ENCODE measurements at regions not wholly inside any gene's neighbourhood (a gene's known extent, or its start where the extent isn't known, plus 50 kb on each side); places are given as distances from the start of the nearest gene placed in this dataset.
"Not testable (repeated sequence)": the region's sequence is repeated elsewhere in the genome, so short reads cannot be mapped to it uniquely, and the experiment has no call there.

- Mint-ChIP-seq H3K27me3 (no peaks in the 10 kb centered on the region), H3K4me1 (no peaks in the 10 kb centered on the region), H3K27ac (no peak overlapping the region), H3K9me3 (ENCODE audit: insufficient read depth) (peaks cover 10% of the 10 kb centered on the region), H3K4me3 (no peak overlapping the region)
- DNase-seq (no peak), ATAC-seq (ENCODE audit: low read depth) (no peak)
- Histone ChIP-seq H3K27me3 (replicated peaks in 1 of 4; ENCODE audit: control extremely low read depth in 1 of 4, control insufficient read depth in 3 of 4, insufficient read depth in 4 of 4, low read length in 3 of 4) (no peaks in the 10 kb centered on the region), H4K20me1 (ENCODE audit: control insufficient read depth, insufficient read depth, low read length, poor library complexity, severe bottlenecking) (no peaks in the 10 kb centered on the region), H3K4me2 (replicated peaks; ENCODE audit: low read depth, low read length, poor library complexity, severe bottlenecking) (no peak overlapping the region), H3K27ac (ENCODE audit: low read length in 2 of 2) (no peak overlapping the region), H3K4me3 (ENCODE audit: control extremely low read depth in 1 of 5, extremely low read depth in 1 of 5, insufficient read depth in 1 of 5, low read depth in 2 of 5, low read length in 4 of 5) (no peak overlapping the region), H3K4me1 (ENCODE audit: control insufficient read depth in 2 of 2, insufficient read depth in 2 of 2, low read length in 2 of 2) (no peaks in the 10 kb centered on the region), H3K36me3 (replicated peaks in 1 of 2; ENCODE audit: control extremely low read depth in 1 of 2, control insufficient read depth in 1 of 2, extremely low read depth in 1 of 2, insufficient read depth in 2 of 2, low read length in 1 of 2) (no peaks in the 10 kb centered on the region), H3K79me2 (ENCODE audit: control insufficient read depth, insufficient read depth, low read length) (no peaks in the 10 kb centered on the region), H3K9ac (ENCODE audit: low read length) (no peak overlapping the region), H3K9me3 (ENCODE audit: control extremely low read depth in 1 of 3, control insufficient read depth in 2 of 3, insufficient read depth in 1 of 3, low read length in 2 of 3) (peaks cover 0 to 8% (median 3%) of the 10 kb centered on the region in 3 donors), H2AFZ (ENCODE audit: insufficient read depth, low read depth, low read length, poor library complexity, severe bottlenecking) (no peak overlapping the region)
- TF ChIP-seq EZH2 (IDR thresholded peaks at IDR 0.05; ENCODE audit: borderline replicate concordance, insufficient read depth, low read depth, low read length, poor library complexity, severe bottlenecking): no peak
- POLR2A ChIA-PET: no interaction called here
- 72% methylated on average over 3 of the region's 3 CpGs for WGBS (ENCODE audit: insufficient coverage)
- intact Hi-C loops (cut with micrococcal nuclease): no loop called here
- CTCF ChIA-PET: no interaction called here
Measured at GRCh38 chr5:100108883-100109282, 426.3 kb upstream of the FAM174A start.

DNA sequence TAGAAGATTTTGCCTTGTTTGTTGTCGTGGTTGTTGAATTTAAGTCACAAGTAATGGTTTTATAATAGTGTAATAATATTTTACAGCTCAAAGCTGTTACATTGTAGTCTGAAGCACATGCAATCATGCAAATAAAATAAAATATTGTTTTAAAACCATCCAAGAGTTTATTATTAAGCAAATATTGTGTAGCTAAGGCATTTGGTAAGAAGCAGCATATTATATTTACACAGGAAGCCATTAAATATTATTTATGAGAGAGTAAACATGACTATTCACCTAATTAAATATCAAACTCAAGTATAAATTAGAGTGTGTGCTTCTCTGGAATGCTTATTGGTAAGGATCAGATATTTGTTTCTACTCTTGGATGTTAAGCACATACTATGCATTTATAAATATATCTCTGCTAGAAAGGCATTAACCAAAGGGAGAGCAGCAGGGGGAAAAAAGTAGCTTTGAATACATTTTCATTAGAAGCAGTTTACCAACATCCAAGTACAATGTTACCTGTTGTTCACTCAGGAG is 431.5 kb upstream of the FAM174A start:
- H3K27me3 Mint-ChIP-seq; H3K4me2 ChIP-seq (replicated peaks; ENCODE audit: low read depth, low read length, poor library complexity, severe bottlenecking); POLR2A ChIA-PET; H3K27ac Mint-ChIP-seq; H3K79me2 ChIP-seq (ENCODE audit: control insufficient read depth, insufficient read depth, low read length); H3K9ac ChIP-seq (ENCODE audit: low read length); DNase-seq; ATAC-seq (ENCODE audit: low read depth); H3K9me3 Mint-ChIP-seq (ENCODE audit: insufficient read depth); H3K9me3 ChIP-seq (ENCODE audit: control extremely low read depth in 1 of 3, control insufficient read depth in 2 of 3, insufficient read depth in 1 of 3, low read length in 2 of 3); H3K4me3 Mint-ChIP-seq; CTCF ChIA-PET; H4K20me1 ChIP-seq (ENCODE audit: control insufficient read depth, insufficient read depth, low read length, poor library complexity, severe bottlenecking); H3K4me1 Mint-ChIP-seq; H3K4me1 ChIP-seq (ENCODE audit: control insufficient read depth in 2 of 2, insufficient read depth in 2 of 2, low read length in 2 of 2); intact Hi-C loops (cut with micrococcal nuclease); H3K27ac ChIP-seq (ENCODE audit: low read length in 2 of 2); H3K27me3 ChIP-seq (replicated peaks in 1 of 4; ENCODE audit: control extremely low read depth in 1 of 4, control insufficient read depth in 3 of 4, insufficient read depth in 4 of 4, low read length in 3 of 4); H2AFZ ChIP-seq (ENCODE audit: insufficient read depth, low read depth, low read length, poor library complexity, severe bottlenecking); H3K4me3 ChIP-seq (ENCODE audit: control extremely low read depth in 1 of 5, extremely low read depth in 1 of 5, insufficient read depth in 1 of 5, low read depth in 2 of 5, low read length in 4 of 5); H3K36me3 ChIP-seq (replicated peaks in 1 of 2; ENCODE audit: control extremely low read depth in 1 of 2, control insufficient read depth in 1 of 2, extremely low read depth in 1 of 2, insufficient read depth in 2 of 2, low read length in 1 of 2): not testable (repeated sequence)
- WGBS (ENCODE audit: insufficient coverage): no CpG with 5 or more reads among the region's 1 CpG

DNA sequence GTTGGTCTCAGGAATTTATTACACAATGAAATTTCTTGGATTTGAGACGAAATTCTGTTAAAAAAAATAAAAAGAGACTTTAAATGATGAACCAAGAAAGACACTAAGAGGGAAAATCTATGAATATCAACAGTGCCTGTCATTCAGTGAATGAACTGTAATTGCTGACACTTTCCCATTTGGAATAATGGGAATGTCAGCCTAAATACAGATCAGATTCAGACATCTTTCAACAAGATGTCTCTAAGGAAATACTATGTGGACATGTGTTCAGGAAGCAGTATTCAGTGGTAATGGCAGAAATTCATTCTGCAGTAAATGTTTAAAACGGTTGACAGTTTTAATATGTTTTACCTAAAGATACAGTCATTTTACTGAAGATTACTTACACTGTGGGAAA is 433.7 kb upstream of the FAM174A start:
- H3K9me3 Mint-ChIP-seq (ENCODE audit: insufficient read depth); H3K4me2 ChIP-seq (replicated peaks; ENCODE audit: low read depth, low read length, poor library complexity, severe bottlenecking); H3K4me3 Mint-ChIP-seq; H3K27ac Mint-ChIP-seq; H3K9me3 ChIP-seq (ENCODE audit: control extremely low read depth in 1 of 3, control insufficient read depth in 2 of 3, insufficient read depth in 1 of 3, low read length in 2 of 3); H4K20me1 ChIP-seq (ENCODE audit: control insufficient read depth, insufficient read depth, low read length, poor library complexity, severe bottlenecking); H3K4me1 Mint-ChIP-seq; H3K4me1 ChIP-seq (ENCODE audit: control insufficient read depth in 2 of 2, insufficient read depth in 2 of 2, low read length in 2 of 2); H2AFZ ChIP-seq (ENCODE audit: insufficient read depth, low read depth, low read length, poor library complexity, severe bottlenecking); POLR2A ChIA-PET; H3K4me3 ChIP-seq (ENCODE audit: control extremely low read depth in 1 of 5, extremely low read depth in 1 of 5, insufficient read depth in 1 of 5, low read depth in 2 of 5, low read length in 4 of 5); H3K9ac ChIP-seq (ENCODE audit: low read length); H3K36me3 ChIP-seq (replicated peaks in 1 of 2; ENCODE audit: control extremely low read depth in 1 of 2, control insufficient read depth in 1 of 2, extremely low read depth in 1 of 2, insufficient read depth in 2 of 2, low read length in 1 of 2); ATAC-seq (ENCODE audit: low read depth); CTCF ChIA-PET; H3K79me2 ChIP-seq (ENCODE audit: control insufficient read depth, insufficient read depth, low read length); H3K27me3 ChIP-seq (replicated peaks in 1 of 4; ENCODE audit: control extremely low read depth in 1 of 4, control insufficient read depth in 3 of 4, insufficient read depth in 4 of 4, low read length in 3 of 4); H3K27ac ChIP-seq (ENCODE audit: low read length in 2 of 2); intact Hi-C loops (cut with micrococcal nuclease); H3K27me3 Mint-ChIP-seq; DNase-seq: not testable (repeated sequence)
- WGBS (ENCODE audit: insufficient coverage): no CpG with 5 or more reads among the region's 2 CpGs

DNA sequence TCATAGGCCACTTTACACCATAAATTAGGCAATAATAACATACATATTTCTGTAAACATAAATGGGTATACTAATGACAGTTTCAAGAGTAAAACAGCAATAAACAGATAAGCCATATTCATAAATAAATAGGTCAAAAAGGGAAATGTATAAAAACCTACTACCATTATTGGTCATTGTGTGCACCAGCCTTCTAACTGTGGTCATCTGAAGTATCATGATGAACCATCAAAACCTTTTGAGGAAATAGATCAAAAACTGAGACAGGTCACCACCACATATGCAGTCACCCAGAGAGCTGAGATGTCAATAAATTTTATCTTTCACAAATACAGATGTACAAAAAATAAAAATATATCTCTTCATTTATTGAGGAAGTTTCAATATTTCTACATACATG is 438.8 kb upstream of the FAM174A start:
- H3K9me3 Mint-ChIP-seq (ENCODE audit: insufficient read depth); H3K27ac Mint-ChIP-seq; H3K27ac ChIP-seq (ENCODE audit: low read length in 2 of 2); H3K9me3 ChIP-seq (ENCODE audit: control extremely low read depth in 1 of 3, control insufficient read depth in 2 of 3, insufficient read depth in 1 of 3, low read length in 2 of 3); H3K4me3 Mint-ChIP-seq; H3K79me2 ChIP-seq (ENCODE audit: control insufficient read depth, insufficient read depth, low read length); H4K20me1 ChIP-seq (ENCODE audit: control insufficient read depth, insufficient read depth, low read length, poor library complexity, severe bottlenecking); H3K36me3 ChIP-seq (replicated peaks in 1 of 2; ENCODE audit: control extremely low read depth in 1 of 2, control insufficient read depth in 1 of 2, extremely low read depth in 1 of 2, insufficient read depth in 2 of 2, low read length in 1 of 2); H3K27me3 ChIP-seq (replicated peaks in 1 of 4; ENCODE audit: control extremely low read depth in 1 of 4, control insufficient read depth in 3 of 4, insufficient read depth in 4 of 4, low read length in 3 of 4); H3K27me3 Mint-ChIP-seq; intact Hi-C loops (cut with micrococcal nuclease); H2AFZ ChIP-seq (ENCODE audit: insufficient read depth, low read depth, low read length, poor library complexity, severe bottlenecking); H3K4me1 ChIP-seq (ENCODE audit: control insufficient read depth in 2 of 2, insufficient read depth in 2 of 2, low read length in 2 of 2); H3K4me3 ChIP-seq (ENCODE audit: control extremely low read depth in 1 of 5, extremely low read depth in 1 of 5, insufficient read depth in 1 of 5, low read depth in 2 of 5, low read length in 4 of 5); POLR2A ChIA-PET; ATAC-seq (ENCODE audit: low read depth); H3K4me1 Mint-ChIP-seq; H3K9ac ChIP-seq (ENCODE audit: low read length); H3K4me2 ChIP-seq (replicated peaks; ENCODE audit: low read depth, low read length, poor library complexity, severe bottlenecking); CTCF ChIA-PET; DNase-seq: not testable (repeated sequence)

Measured in B cell (primary cell).